ENCODE measurements at regions not wholly inside any gene's neighbourhood (a gene's known extent, or its start where the extent isn't known, plus 50 kb on each side); places are given as distances from the start of the nearest gene placed in this dataset.

- DNase-seq = peak; percentile 85
Measured at GRCh38 chr9:86405926-86406325, 51.7 kb upstream of the TUT7 start.

- no peak for DNase-seq
Measured at GRCh38 chr9:86405086-86405491, 50.9 kb upstream of the TUT7 start.
